ENCODE measurements at regions not wholly inside any gene's neighbourhood (a gene's known extent, or its start where the extent isn't known, plus 50 kb on each side); places are given as distances from the start of the nearest gene placed in this dataset.

DNA sequence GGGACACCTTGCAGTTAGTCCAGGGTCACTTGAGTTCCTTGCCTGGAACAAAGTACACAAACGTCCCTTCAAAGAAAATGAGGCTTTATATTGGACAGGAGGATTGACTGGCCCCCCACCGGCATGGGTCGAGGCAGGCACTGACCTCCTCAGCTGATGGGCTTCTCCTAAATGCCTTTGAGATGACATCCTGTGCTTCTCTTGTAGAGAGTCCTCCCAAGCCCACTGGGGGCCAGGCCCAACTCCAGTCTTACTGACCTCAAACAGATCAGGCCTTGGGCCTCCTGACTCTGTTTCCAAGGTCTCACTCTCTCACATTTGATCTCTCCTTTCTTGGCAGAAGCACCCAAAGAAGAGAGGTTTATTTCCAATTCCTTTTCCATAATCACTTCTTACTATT, 516.1 kb downstream of the MCTP2 start:
- H3K79me2 ChIP-seq (replicated peaks; ENCODE audit: insufficient read depth), result no peaks in the 10 kb centered on the region
- Mint-ChIP-seq H3K36me3 (ENCODE audit: low read depth) (peaks cover 27% of the 10 kb centered on the region), H3K4me1 (peaks cover 27% of the 10 kb centered on the region), H3K9me3 (peaks cover 24% of the 10 kb centered on the region), H3K27me3 (ENCODE audit: insufficient read depth, low read depth, poor library complexity) (peaks cover 10% of the 10 kb centered on the region), H3K4me3 (no peak overlapping the region), H3K27ac (no peak overlapping the region)
- H3K36me3 ChIP-seq (ENCODE audit: insufficient read depth), result peaks cover 2% of the 10 kb centered on the region; the same call in 1 of the 2 replicates
- H3K4me2 ChIP-seq, result no peak overlapping the region
- H3K27ac ChIP-seq (ENCODE audit: low read depth), result no peak overlapping the region
- DNase-seq (ENCODE audit: low spot score), result no peak
- no peak overlapping the region for H2AFZ ChIP-seq
- no peak overlapping the region for H3K4me3 ChIP-seq
- peaks cover 11% of the 10 kb centered on the region for H3K4me1 ChIP-seq (ENCODE audit: insufficient read depth)
- no peaks in the 10 kb centered on the region for H3K27me3 ChIP-seq (ENCODE audit: insufficient read depth)
- TF ChIP-seq POLR2AphosphoS5 (IDR thresholded peaks at IDR 0.05; ENCODE audit: low read depth) (no peak), STAT1 (IDR thresholded peaks at IDR 0.05; ENCODE audit: unreplicated experiment) (no peak), EZH2phosphoT487 (IDR thresholded peaks at IDR 0.05; ENCODE audit: unreplicated experiment) (no peak), ZNF331 (CRISPR knock-in tag; IDR thresholded peaks at IDR 0.05; ENCODE audit: low read depth) (no peak), EZH2 (IDR thresholded peaks at IDR 0.05; ENCODE audit: low read depth, unreplicated experiment) (no peak), JUNB (IDR thresholded peaks at IDR 0.05; ENCODE audit: unreplicated experiment) (no peak), NANOG (IDR thresholded peaks at IDR 0.05; ENCODE audit: borderline replicate concordance) (no peak), ZNF114 (CRISPR knock-in tag; IDR thresholded peaks at IDR 0.05) (no peak), CREB1 (CRISPR knock-in tag; IDR thresholded peaks at IDR 0.05; ENCODE audit: low read depth) (no peak), ETS1 (IDR thresholded peaks at IDR 0.05) (no peak)
- TF ChIP-seq, protein P1, sequence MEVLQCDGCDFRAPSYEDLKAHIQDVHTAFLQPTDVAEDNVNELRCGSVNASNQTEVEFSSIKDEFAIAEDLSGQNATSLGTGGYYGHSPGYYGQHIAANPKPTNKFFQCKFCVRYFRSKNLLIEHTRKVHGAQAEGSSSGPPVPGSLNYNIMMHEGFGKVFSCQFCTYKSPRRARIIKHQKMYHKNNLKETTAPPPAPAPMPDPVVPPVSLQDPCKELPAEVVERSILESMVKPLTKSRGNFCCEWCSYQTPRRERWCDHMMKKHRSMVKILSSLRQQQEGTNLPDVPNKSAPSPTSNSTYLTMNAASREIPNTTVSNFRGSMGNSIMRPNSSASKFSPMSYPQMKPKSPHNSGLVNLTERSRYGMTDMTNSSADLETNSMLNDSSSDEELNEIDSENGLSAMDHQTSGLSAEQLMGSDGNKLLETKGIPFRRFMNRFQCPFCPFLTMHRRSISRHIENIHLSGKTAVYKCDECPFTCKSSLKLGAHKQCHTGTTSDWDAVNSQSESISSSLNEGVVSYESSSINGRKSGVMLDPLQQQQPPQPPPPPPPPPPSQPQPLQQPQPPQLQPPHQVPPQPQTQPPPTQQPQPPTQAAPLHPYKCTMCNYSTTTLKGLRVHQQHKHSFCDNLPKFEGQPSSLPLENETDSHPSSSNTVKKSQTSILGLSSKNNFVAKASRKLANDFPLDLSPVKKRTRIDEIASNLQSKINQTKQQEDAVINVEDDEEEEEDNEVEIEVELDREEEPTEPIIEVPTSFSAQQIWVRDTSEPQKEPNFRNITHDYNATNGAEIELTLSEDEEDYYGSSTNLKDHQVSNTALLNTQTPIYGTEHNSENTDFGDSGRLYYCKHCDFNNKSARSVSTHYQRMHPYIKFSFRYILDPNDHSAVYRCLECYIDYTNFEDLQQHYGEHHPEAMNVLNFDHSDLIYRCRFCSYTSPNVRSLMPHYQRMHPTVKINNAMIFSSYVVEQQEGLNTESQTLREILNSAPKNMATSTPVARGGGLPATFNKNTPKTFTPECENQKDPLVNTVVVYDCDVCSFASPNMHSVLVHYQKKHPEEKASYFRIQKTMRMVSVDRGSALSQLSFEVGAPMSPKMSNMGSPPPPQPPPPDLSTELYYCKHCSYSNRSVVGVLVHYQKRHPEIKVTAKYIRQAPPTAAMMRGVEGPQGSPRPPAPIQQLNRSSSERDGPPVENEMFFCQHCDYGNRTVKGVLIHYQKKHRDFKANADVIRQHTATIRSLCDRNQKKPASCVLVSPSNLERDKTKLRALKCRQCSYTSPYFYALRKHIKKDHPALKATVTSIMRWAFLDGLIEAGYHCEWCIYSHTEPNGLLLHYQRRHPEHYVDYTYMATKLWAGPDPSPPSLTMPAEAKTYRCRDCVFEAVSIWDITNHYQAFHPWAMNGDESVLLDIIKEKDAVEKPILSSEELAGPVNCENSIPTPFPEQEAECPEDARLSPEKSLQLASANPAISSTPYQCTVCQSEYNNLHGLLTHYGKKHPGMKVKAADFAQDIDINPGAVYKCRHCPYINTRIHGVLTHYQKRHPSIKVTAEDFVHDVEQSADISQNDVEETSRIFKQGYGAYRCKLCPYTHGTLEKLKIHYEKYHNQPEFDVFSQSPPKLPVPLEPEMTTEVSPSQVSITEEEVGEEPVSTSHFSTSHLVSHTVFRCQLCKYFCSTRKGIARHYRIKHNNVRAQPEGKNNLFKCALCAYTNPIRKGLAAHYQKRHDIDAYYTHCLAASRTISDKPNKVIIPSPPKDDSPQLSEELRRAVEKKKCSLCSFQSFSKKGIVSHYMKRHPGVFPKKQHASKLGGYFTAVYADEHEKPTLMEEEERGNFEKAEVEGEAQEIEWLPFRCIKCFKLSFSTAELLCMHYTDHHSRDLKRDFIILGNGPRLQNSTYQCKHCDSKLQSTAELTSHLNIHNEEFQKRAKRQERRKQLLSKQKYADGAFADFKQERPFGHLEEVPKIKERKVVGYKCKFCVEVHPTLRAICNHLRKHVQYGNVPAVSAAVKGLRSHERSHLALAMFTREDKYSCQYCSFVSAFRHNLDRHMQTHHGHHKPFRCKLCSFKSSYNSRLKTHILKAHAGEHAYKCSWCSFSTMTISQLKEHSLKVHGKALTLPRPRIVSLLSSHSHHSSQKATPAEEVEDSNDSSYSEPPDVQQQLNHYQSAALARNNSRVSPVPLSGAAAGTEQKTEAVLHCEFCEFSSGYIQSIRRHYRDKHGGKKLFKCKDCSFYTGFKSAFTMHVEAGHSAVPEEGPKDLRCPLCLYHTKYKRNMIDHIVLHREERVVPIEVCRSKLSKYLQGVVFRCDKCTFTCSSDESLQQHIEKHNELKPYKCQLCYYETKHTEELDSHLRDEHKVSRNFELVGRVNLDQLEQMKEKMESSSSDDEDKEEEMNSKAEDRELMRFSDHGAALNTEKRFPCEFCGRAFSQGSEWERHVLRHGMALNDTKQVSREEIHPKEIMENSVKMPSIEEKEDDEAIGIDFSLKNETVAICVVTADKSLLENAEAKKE (CRISPR knock-in tag; IDR thresholded peaks at IDR 0.05), result no peak
- TF ChIP-seq, protein P2, sequence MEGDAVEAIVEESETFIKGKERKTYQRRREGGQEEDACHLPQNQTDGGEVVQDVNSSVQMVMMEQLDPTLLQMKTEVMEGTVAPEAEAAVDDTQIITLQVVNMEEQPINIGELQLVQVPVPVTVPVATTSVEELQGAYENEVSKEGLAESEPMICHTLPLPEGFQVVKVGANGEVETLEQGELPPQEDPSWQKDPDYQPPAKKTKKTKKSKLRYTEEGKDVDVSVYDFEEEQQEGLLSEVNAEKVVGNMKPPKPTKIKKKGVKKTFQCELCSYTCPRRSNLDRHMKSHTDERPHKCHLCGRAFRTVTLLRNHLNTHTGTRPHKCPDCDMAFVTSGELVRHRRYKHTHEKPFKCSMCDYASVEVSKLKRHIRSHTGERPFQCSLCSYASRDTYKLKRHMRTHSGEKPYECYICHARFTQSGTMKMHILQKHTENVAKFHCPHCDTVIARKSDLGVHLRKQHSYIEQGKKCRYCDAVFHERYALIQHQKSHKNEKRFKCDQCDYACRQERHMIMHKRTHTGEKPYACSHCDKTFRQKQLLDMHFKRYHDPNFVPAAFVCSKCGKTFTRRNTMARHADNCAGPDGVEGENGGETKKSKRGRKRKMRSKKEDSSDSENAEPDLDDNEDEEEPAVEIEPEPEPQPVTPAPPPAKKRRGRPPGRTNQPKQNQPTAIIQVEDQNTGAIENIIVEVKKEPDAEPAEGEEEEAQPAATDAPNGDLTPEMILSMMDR (conservative IDR thresholded peaks at IDR 0.05; ENCODE audit: low read depth in 2 of 2), result no peak
- TF ChIP-seq, protein P3, sequence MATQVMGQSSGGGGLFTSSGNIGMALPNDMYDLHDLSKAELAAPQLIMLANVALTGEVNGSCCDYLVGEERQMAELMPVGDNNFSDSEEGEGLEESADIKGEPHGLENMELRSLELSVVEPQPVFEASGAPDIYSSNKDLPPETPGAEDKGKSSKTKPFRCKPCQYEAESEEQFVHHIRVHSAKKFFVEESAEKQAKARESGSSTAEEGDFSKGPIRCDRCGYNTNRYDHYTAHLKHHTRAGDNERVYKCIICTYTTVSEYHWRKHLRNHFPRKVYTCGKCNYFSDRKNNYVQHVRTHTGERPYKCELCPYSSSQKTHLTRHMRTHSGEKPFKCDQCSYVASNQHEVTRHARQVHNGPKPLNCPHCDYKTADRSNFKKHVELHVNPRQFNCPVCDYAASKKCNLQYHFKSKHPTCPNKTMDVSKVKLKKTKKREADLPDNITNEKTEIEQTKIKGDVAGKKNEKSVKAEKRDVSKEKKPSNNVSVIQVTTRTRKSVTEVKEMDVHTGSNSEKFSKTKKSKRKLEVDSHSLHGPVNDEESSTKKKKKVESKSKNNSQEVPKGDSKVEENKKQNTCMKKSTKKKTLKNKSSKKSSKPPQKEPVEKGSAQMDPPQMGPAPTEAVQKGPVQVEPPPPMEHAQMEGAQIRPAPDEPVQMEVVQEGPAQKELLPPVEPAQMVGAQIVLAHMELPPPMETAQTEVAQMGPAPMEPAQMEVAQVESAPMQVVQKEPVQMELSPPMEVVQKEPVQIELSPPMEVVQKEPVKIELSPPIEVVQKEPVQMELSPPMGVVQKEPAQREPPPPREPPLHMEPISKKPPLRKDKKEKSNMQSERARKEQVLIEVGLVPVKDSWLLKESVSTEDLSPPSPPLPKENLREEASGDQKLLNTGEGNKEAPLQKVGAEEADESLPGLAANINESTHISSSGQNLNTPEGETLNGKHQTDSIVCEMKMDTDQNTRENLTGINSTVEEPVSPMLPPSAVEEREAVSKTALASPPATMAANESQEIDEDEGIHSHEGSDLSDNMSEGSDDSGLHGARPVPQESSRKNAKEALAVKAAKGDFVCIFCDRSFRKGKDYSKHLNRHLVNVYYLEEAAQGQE (IDR thresholded peaks at IDR 0.05; ENCODE audit: unreplicated experiment), result no peak
- no peaks in the 10 kb centered on the region for H4K20me1 ChIP-seq (replicated peaks; ENCODE audit: insufficient read depth)
- no peaks in the 10 kb centered on the region for H3F3A ChIP-seq (replicated peaks; ENCODE audit: low read depth)
- ATAC-seq, result no peak
- H3K9me2 ChIP-seq (ENCODE audit: insufficient read depth), result peaks cover 4% of the 10 kb centered on the region; the same call in 1 of the 2 replicates
